GM12878 (cell line): ENCODE measurements at regions not wholly inside any gene's neighbourhood (a gene's known extent, or its start where the extent isn't known, plus 50 kb on each side); places are given as distances from the start of the nearest gene placed in this dataset.

Source experiments
- ATAC-seq: fragments of 200-7000 bp; cut with Tn5 transposase; 3 replicates; pipeline ENCODE4 v1.9.1; 2020; ENCODE audit warnings: mild to moderate bottlenecking, moderate library complexity
- BruUV-seq: library from RNA; stranded (reverse); fragments of 400-500 nt; replicated peaks from 2 replicates; lab custom pipeline; 2021; lab: Mats Ljungman, UMichigan
- CTCF ChIA-PET: fragments of 300-600 bp; sonication (Branson Sonifier 250); formaldehyde crosslinking; extraction: SDS; loops from one replicate; lab custom pipeline; 2021; ENCODE audit warnings: inconsistent platforms; lab: Yijun Ruan, JAX
- POLR2A ChIA-PET: fragments of 350-600 bp; formaldehyde crosslinking; extraction: SDS; loops from one replicate; lab custom pipeline; 2021; ENCODE audit warnings: inconsistent platforms; lab: Charles Lee
- RAD21 ChIA-PET: fragments of 300-600 bp; sonication (Branson Sonifier 250); formaldehyde crosslinking; loops from one replicate; lab custom pipeline; 2023; ENCODE audit warnings: antibody characterized with exemption; ENCODE audit not compliant: unreplicated experiment; lab: Charles Lee
- SMC1A ChIA-PET: fragments of 300-600 bp; sonication (Branson Sonifier 250); formaldehyde crosslinking; loops from one replicate; lab custom pipeline; 2023; ENCODE audit not compliant: unreplicated experiment, uncharacterized antibody; lab: Charles Lee
- DNase-seq: peaks from one replicate; pipeline ENCODE4 v3.0.0-alpha.2; 2011; ENCODE audit warnings: low read depth, low spot score
- FAIRE-seq: peaks from 3 replicates; lab custom pipeline; 2011; peaks lifted over from hg19 to GRCh38; lab: Jason Lieb, UNC
- H2AFZ ChIP-seq: 2 replicates; pipeline ENCODE4 v1.6.0; 2011; ENCODE audit warnings: low read depth, low read length, control low read depth; ENCODE audit not compliant: control insufficient read depth
- H3K27ac ChIP-seq: 2 replicates; pipeline ENCODE4 v1.5.1; 2011; ENCODE audit warnings: control low read depth; ENCODE audit not compliant: control insufficient read depth, insufficient read depth
- H3K27me3 ChIP-seq, 2 experiments: replicated peaks in 1 of 2; 2 replicates each; pipeline versions ENCODE4 v1.6.0 to v1.6.1; 2011; ENCODE audit warnings: low read length in 1 of 2; ENCODE audit not compliant: control insufficient read depth in 2 of 2, insufficient read depth in 2 of 2
- H3K36me3 ChIP-seq, 2 experiments: 2 replicates each; pipeline ENCODE4 v1.5.1; 2011; ENCODE audit warnings: low read length in 1 of 2; ENCODE audit not compliant: control insufficient read depth in 2 of 2, insufficient read depth in 2 of 2
- H3K4me1 ChIP-seq: 2 replicates; pipeline ENCODE4 v1.6.1; 2011; ENCODE audit warnings: mild to moderate bottlenecking, low read length, moderate library complexity, mixed read lengths; ENCODE audit not compliant: control insufficient read depth, insufficient read depth
- H3K4me2 ChIP-seq: 2 replicates; pipeline ENCODE4 v1.6.0; 2011; ENCODE audit warnings: control low read depth; ENCODE audit not compliant: control insufficient read depth, insufficient read depth
- H3K4me3 ChIP-seq: fragments of 200-600 bp; sonication (generic); 2 replicates; pipeline ENCODE4 v1.5.1; 2016
- H3K79me2 ChIP-seq: 2 replicates; pipeline ENCODE4 v1.6.0; 2011; ENCODE audit warnings: low read length; ENCODE audit not compliant: control insufficient read depth, insufficient read depth
- H3K9ac ChIP-seq: 2 replicates; pipeline ENCODE4 v1.8.0; 2011; ENCODE audit warnings: low read length, control low read depth, mixed read lengths; ENCODE audit not compliant: control insufficient read depth, insufficient read depth
- H3K9me3 ChIP-seq: replicated peaks from 3 replicates; pipeline ENCODE4 v1.5.1; 2011; ENCODE audit warnings: mild to moderate bottlenecking, low read length; ENCODE audit not compliant: control insufficient read depth, insufficient read depth
- H4K20me1 ChIP-seq: 2 replicates; pipeline ENCODE4 v1.6.0; 2011; ENCODE audit not compliant: control insufficient read depth, insufficient read depth
- HDGF ChIP-seq: fragments of 450-650 bp; IDR thresholded peaks from 2 replicates; pipeline ENCODE4 v1.6.1; 2016; ENCODE audit warnings: antibody characterized with exemption
- IKZF1 ChIP-seq: fragments of 450-650 bp; conservative IDR thresholded peaks from 2 replicates; pipeline ENCODE4 v1.6.1; 2017; ENCODE audit warnings: antibody characterized with exemption, mild to moderate bottlenecking
- IRF3 ChIP-seq: fragments of 450-650 bp; IDR thresholded peaks from 2 replicates; pipeline ENCODE4 v1.6.1; 2014; ENCODE audit warnings: mild to moderate bottlenecking
- NR2C2 ChIP-seq: IDR thresholded peaks from 2 replicates; pipeline ENCODE4 v1.6.1; 2011; ENCODE audit warnings: borderline replicate concordance, low read depth; ENCODE audit not compliant: control insufficient read depth, insufficient read length
- POLR2AphosphoS2 ChIP-seq: IDR thresholded peaks from 2 replicates; pipeline ENCODE4 v1.6.1; 2011; ENCODE audit warnings: low read depth, mild to moderate bottlenecking, low read length, improper control_type of control experiment, moderate library complexity
- POU2F2 ChIP-seq: IDR thresholded peaks from 3 replicates; pipeline ENCODE4 v1.6.1; 2011; ENCODE audit warnings: low read depth, mild to moderate bottlenecking, low read length, borderline replicate concordance
- SIN3A ChIP-seq: IDR thresholded peaks from 2 replicates; pipeline ENCODE4 v1.6.1; 2012; ENCODE audit warnings: low read depth, low read length, improper control_type of control experiment
- TARDBP ChIP-seq: IDR thresholded peaks from 2 replicates; pipeline ENCODE4 v1.6.1; 2016; ENCODE audit warnings: borderline replicate concordance
- TCF7 ChIP-seq: IDR thresholded peaks from 2 replicates; pipeline ENCODE4 v1.6.1; 2014; ENCODE audit warnings: antibody characterized with exemption, borderline replicate concordance
- WGBS: methylation state at CpG from one replicate; pipeline ENCODE4 v1.1.6; 2016; ENCODE audit warnings: low lambda C conversion rate; ENCODE audit not compliant: insufficient replicate concordance, insufficient coverage; ENCODE audit errors: missing lambda C conversion rate; 5-methylcytosine and 5-hydroxymethylcytosine counted together
- in situ Hi-C: fragments of 300-500 bp; cut with MboI; formaldehyde crosslinking; loops from 9 replicates; pipeline ENCODE4 v1.14.3; 2018; ENCODE audit warnings: mixed read lengths
- intact Hi-C: fragments of 100-400 bp; cut with micrococcal nuclease; formaldehyde crosslinking; loops from one replicate; pipeline ENCODE4 v1.14.2; 2022; ENCODE audit not compliant: unreplicated experiment

DNA sequence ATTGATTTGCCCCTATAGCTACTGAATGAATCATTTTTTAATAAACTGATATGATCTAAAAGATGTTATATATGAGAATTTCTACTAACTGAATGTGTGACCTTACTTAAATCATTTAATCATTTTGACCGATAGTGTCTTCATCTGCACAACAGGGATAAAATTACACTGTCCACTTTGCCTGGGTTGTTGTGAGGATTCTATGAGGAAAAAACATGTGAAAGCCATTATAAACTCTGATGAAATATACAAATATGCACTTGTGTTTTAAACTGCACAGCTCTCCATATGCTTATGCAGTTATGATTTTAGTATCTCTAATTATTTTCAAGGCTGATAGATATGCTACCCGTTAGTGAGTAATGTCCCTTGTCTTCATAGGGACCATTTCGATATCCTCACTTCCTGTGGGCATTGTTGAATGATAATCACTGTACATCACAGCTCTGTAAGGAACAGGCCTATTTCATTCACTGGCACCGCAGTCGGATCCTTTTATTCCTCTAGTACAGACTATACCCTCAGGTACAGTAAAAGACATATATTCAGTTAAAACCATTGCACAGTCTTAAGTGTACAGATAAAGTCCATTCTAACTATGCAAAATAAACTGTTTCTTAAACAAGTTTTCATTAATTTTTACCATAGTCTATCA lies 88.7 kb upstream of the RAP1B start:
- ChIA-PET POLR2A (no interaction called here), CTCF (interaction anchor here (1.4 kb wide), 1 partner anchor 27 kb away, joined by 3 read pairs; no protein-coding TSS in a partner anchor), SMC1A (interaction anchor here (1.2 to 1.6 kb wide), 4 partner anchors 10 to 87 kb away, joined by 3 to 4 read pairs (median 4); no protein-coding TSS in a partner anchor), RAD21 (interaction anchor here (1.0 kb wide), 1 partner anchor 80 kb away, joined by 3 read pairs; no protein-coding TSS in a partner anchor)
- no peaks in the 10 kb centered on the region for H3K79me2 ChIP-seq
- no peak for DNase-seq
- H3K9ac ChIP-seq, result no peak overlapping the region
- no peak overlapping the region for H3K27ac ChIP-seq
- H3K36me3 ChIP-seq, result no peaks in the 10 kb centered on the region
- no peaks in the 10 kb centered on the region for H3K4me1 ChIP-seq
- no peaks in the 10 kb centered on the region for H4K20me1 ChIP-seq
- in situ Hi-C loops (no loop called here), intact Hi-C loops (no loop called here)
- no peak for FAIRE-seq
- no peaks in the 10 kb centered on the region for H3K27me3 ChIP-seq
- no TSS peak for BruUV-seq
- no peak overlapping the region for H3K4me2 ChIP-seq
- H3K9me3 ChIP-seq, result peaks cover 2% of the 10 kb centered on the region; the same call in 1 of the 3 replicates
- no peak for ATAC-seq
- no peak overlapping the region for H2AFZ ChIP-seq
- 79% methylated on average over 5 of the region's 5 CpGs for WGBS
- TF ChIP-seq TCF7 (no peak), SIN3A (no peak), IKZF1 (no peak), TARDBP (no peak), POU2F2 (no peak), HDGF (no peak), POLR2AphosphoS2 (no peak), IRF3 (no peak), NR2C2 (no peak)
- H3K4me3 ChIP-seq, result no peak overlapping the region
